Testis (tissue), 2 donors: ENCODE measurements at regions not wholly inside any gene's neighbourhood (a gene's known extent, or its start where the extent isn't known, plus 50 kb on each side); places are given as distances from the start of the nearest gene placed in this dataset.

Experiments used
- POLR2A ChIP-seq: fragments of 450-650 bp; IDR thresholded peaks from one replicate; pipeline ENCODE4 v1.6.1; 2017; ENCODE audit warnings: antibody characterized with exemption, mild to moderate bottlenecking, moderate library complexity
- TF ChIP-seq, protein P1 (sequence below), 3 experiments: fragments of 450-650 bp in 2 of 3; fragments of 200-600 bp in 1 of 3; sonication (generic) in 1 of 3; IDR thresholded peaks; one replicate each; pipeline ENCODE4 v1.5.1; 2016 to 2019; ENCODE audit warnings: antibody characterized with exemption in 3 of 3, mild to moderate bottlenecking in 2 of 3, moderate library complexity in 1 of 3

- TF ChIP-seq, protein P1, sequence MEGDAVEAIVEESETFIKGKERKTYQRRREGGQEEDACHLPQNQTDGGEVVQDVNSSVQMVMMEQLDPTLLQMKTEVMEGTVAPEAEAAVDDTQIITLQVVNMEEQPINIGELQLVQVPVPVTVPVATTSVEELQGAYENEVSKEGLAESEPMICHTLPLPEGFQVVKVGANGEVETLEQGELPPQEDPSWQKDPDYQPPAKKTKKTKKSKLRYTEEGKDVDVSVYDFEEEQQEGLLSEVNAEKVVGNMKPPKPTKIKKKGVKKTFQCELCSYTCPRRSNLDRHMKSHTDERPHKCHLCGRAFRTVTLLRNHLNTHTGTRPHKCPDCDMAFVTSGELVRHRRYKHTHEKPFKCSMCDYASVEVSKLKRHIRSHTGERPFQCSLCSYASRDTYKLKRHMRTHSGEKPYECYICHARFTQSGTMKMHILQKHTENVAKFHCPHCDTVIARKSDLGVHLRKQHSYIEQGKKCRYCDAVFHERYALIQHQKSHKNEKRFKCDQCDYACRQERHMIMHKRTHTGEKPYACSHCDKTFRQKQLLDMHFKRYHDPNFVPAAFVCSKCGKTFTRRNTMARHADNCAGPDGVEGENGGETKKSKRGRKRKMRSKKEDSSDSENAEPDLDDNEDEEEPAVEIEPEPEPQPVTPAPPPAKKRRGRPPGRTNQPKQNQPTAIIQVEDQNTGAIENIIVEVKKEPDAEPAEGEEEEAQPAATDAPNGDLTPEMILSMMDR (IDR thresholded peaks at IDR 0.05) = no peak
- TF ChIP-seq POLR2A = no peak
These were observed 114.7 kb downstream of the NOG start for GRCh38 chr17:56708220-56708558.
